Neural crest cell (in vitro differentiated cells): ENCODE measurements at regions not wholly inside any gene's neighbourhood (a gene's known extent, or its start where the extent isn't known, plus 50 kb on each side); places are given as distances from the start of the nearest gene placed in this dataset.

Experiments
- DNase-seq: peaks from one replicate; pipeline ENCODE4 v3.0.0; 2021; ENCODE audit warnings: low read depth, mixed read lengths, low spot score
- H3K27ac Mint-ChIP-seq: one replicate; pipeline ENCODE4 v1.8.0; 2021; ENCODE audit warnings: mild to moderate bottlenecking, mixed read lengths; ENCODE audit not compliant: unreplicated experiment
- H3K27me3 Mint-ChIP-seq: 2 replicates; pipeline ENCODE4 v1.8.0; 2021; ENCODE audit warnings: low read depth, mild to moderate bottlenecking, mixed read lengths
- H3K36me3 Mint-ChIP-seq: 2 replicates; pipeline ENCODE4 v1.8.0; 2021; ENCODE audit warnings: low read depth, mild to moderate bottlenecking, mixed read lengths
- H3K4me1 Mint-ChIP-seq: 2 replicates; pipeline ENCODE4 v1.8.0; 2021; ENCODE audit warnings: mixed read lengths
- H3K4me3 Mint-ChIP-seq: one replicate; pipeline ENCODE4 v1.8.0; 2021; ENCODE audit warnings: mild to moderate bottlenecking, mixed read lengths
- H3K9me3 Mint-ChIP-seq: 2 replicates; pipeline ENCODE4 v1.8.0; 2021; ENCODE audit warnings: mixed read lengths
- TF ChIP-seq, protein P1 (sequence below): fragments of 200-600 bp; sonication (generic); conservative IDR thresholded peaks from 2 replicates; pipeline ENCODE4 v1.5.0; 2021; ENCODE audit warnings: antibody characterized with exemption, mild to moderate bottlenecking

DNA sequence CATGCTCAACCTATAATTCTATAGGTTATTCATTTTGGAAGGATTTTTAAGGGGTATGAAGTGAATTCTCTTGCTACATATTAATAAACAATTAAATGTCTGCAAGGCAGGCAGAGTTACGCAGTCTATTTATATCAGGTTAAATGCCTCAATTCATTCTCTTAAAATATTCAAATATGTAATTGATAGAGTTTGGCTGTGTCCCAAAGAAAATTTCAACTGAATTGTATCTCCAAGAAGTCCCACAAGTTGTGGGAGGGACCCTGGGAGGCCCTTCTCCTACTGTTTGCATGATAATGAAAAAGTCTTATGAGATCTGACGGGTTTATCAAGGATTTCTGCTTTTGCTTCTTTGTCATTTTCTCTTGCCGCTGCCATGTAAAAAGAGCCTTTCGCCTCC is 576.1 kb downstream of the TMA16 start:
- TF ChIP-seq, protein P1, sequence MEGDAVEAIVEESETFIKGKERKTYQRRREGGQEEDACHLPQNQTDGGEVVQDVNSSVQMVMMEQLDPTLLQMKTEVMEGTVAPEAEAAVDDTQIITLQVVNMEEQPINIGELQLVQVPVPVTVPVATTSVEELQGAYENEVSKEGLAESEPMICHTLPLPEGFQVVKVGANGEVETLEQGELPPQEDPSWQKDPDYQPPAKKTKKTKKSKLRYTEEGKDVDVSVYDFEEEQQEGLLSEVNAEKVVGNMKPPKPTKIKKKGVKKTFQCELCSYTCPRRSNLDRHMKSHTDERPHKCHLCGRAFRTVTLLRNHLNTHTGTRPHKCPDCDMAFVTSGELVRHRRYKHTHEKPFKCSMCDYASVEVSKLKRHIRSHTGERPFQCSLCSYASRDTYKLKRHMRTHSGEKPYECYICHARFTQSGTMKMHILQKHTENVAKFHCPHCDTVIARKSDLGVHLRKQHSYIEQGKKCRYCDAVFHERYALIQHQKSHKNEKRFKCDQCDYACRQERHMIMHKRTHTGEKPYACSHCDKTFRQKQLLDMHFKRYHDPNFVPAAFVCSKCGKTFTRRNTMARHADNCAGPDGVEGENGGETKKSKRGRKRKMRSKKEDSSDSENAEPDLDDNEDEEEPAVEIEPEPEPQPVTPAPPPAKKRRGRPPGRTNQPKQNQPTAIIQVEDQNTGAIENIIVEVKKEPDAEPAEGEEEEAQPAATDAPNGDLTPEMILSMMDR: no peak
- no peaks in the 10 kb centered on the region for H3K4me1 Mint-ChIP-seq

DNA sequence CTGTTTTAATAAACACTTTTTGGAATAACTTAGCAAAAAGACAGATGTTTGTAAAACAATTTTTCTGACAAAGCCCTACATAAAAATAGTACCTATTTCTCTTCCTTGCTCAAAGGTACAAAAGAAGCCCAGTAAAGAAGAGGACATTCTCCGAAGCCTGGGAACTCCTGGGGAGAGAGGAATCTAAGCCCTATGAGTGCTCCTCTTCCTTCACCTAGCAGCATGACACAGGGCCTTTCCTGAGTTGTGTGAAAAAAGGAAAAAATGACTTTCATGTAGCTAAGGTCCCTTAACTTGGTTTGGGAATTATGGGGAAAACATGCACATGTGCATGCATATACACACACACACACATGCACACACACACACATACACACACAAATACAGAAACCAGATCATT is 586.9 kb downstream of the TMA16 start:
- H3K4me3 Mint-ChIP-seq: no peak overlapping the region
- TF ChIP-seq, protein P1: no peak
- no peaks in the 10 kb centered on the region for H3K9me3 Mint-ChIP-seq
- no peaks in the 10 kb centered on the region for H3K4me1 Mint-ChIP-seq
- DNase-seq: no peak
- H3K27ac Mint-ChIP-seq: no peak overlapping the region
- H3K36me3 Mint-ChIP-seq: no peaks in the 10 kb centered on the region
- no peaks in the 10 kb centered on the region for H3K27me3 Mint-ChIP-seq

More for the DNA sequence above, 576.1 kb downstream of the TMA16 start:
- DNase-seq: no peak
- Mint-ChIP-seq H3K27me3 (no peaks in the 10 kb centered on the region), H3K27ac (no peak overlapping the region), H3K9me3 (peaks cover 14% of the 10 kb centered on the region), H3K36me3 (no peaks in the 10 kb centered on the region), H3K4me3 (no peak overlapping the region)

DNA sequence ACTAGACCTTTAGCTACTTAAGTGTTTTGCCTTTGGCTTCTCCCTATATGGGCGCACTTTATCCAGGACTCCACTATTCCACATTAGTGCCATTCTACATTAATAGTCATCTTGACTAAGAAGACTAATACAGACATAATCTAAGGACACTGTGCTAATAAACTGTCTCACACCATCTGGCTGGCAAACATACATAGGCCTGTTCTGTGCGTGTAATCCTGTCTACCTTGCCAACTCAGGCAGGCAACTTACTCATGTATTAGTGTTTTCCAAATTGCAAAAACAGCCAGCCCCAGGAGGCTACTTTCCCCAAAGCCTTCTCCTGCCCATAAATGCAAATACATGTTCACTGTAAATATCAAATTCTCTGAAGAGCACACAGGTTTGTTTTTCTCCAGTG is 587.3 kb downstream of the TMA16 start:
- TF ChIP-seq, protein P1: no peak
- Mint-ChIP-seq H3K27me3 (no peaks in the 10 kb centered on the region), H3K4me1 (no peaks in the 10 kb centered on the region), H3K4me3 (no peak overlapping the region), H3K27ac (no peak overlapping the region), H3K36me3 (no peaks in the 10 kb centered on the region), H3K9me3 (no peaks in the 10 kb centered on the region)
- DNase-seq: no peak

DNA sequence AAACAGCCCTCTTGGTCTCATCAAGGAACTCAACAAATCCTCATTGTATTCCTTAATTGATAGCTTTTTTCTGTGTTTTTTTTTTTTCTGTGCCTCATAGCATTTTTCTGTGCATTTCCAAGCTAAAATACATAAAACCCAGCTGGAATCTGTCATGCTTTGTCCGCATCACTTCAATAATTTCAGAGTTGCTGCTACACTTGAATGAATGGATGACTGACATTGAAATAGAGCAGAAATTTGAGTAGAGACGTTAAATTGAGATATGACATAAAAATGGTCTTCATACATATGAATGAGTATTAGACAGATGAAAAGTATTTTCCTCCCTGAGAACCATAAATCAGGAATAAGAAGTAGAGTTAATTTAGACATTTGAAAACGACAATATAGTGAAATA is 593.2 kb downstream of the TMA16 start:
- Mint-ChIP-seq H3K27ac (no peak overlapping the region), H3K9me3 (no peaks in the 10 kb centered on the region), H3K4me1 (no peaks in the 10 kb centered on the region), H3K36me3 (no peaks in the 10 kb centered on the region), H3K4me3 (no peak overlapping the region), H3K27me3 (no peaks in the 10 kb centered on the region)
- no peak for DNase-seq
- TF ChIP-seq, protein P1: no peak

DNA sequence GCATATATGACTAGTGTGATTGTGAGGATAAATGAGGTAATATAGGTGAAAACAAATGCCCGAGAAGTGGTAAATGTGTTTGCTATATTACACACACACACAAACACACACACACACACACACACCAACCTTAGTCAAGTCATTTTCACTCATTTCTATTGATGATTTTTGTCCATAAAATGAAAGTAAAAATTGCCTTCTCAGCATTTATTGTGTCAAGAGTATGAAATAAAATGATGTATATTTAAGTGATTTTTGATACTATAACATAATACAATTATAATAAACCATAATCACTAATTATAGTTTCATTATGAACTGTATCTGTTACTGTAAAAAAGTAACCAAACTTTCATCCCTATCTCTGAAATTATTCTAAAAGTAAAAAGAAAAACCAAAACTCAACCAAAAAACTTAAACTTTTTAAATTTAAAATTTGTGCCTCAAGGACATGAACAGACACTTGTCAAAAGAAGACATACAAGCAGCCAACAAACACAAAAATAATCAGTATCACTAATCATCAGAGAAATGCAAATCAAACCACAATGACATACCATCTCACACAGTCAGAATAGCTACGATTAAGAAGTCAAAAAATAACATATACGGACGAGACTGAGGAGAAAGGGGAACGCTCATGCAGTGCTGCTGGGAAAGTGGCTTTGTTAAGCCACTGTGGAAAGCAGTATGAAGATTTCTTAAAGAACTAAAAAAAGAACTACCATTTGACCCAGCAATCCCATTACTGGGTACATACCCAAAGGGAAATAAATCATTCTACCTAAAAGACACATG is 601.0 kb downstream of the TMA16 start:
- Mint-ChIP-seq H3K4me3 (no peak overlapping the region), H3K27me3 (no peaks in the 10 kb centered on the region)
- TF ChIP-seq, protein P1: no peak

More for the DNA sequence above, 601.0 kb downstream of the TMA16 start:
- Mint-ChIP-seq H3K9me3 (peaks cover 3% of the 10 kb centered on the region), H3K4me1 (no peaks in the 10 kb centered on the region), H3K36me3 (no peaks in the 10 kb centered on the region), H3K27ac (no peak overlapping the region)
- DNase-seq: no peak
